Mucosa of stomach (tissue), 1 donor: ENCODE measurements at regions not wholly inside any gene's neighbourhood (a gene's known extent, or its start where the extent isn't known, plus 50 kb on each side); places are given as distances from the start of the nearest gene placed in this dataset.

ENCODE experiments used
- H3K27me3 ChIP-seq: one replicate; pipeline ENCODE4 v1.7.0; 2013; ENCODE audit warnings: mild to moderate bottlenecking, low read length; ENCODE audit not compliant: control insufficient read depth, insufficient read depth
- H3K36me3 ChIP-seq: one replicate; pipeline ENCODE4 v1.7.0; 2013; ENCODE audit warnings: low read length; ENCODE audit not compliant: control insufficient read depth, insufficient read depth
- H3K4me1 ChIP-seq: one replicate; pipeline ENCODE4 v1.7.0; 2013; ENCODE audit warnings: mild to moderate bottlenecking, low read length; ENCODE audit not compliant: control insufficient read depth, insufficient read depth
- H3K4me3 ChIP-seq: one replicate; pipeline ENCODE4 v1.7.0; 2013; ENCODE audit warnings: low read length
- H3K9ac ChIP-seq: one replicate; pipeline ENCODE4 v1.7.0; 2013; ENCODE audit warnings: mild to moderate bottlenecking, low read length, moderate library complexity
- H3K9me3 ChIP-seq: one replicate; pipeline ENCODE4 v1.7.0; 2013; ENCODE audit warnings: mild to moderate bottlenecking, low read length, moderate library complexity; ENCODE audit not compliant: control insufficient read depth
- donor health status: Pancreatic carcinoma.

- no peaks in the 10 kb centered on the region for H3K9me3 ChIP-seq
- H3K4me1 ChIP-seq: no peaks in the 10 kb centered on the region
- no peak overlapping the region for H3K9ac ChIP-seq
- no peaks in the 10 kb centered on the region for H3K36me3 ChIP-seq
- H3K27me3 ChIP-seq: no peaks in the 10 kb centered on the region
- no peak overlapping the region for H3K4me3 ChIP-seq
These were observed 394.9 kb downstream of the MAFB start for GRCh38 chr20:40294175-40294574.

DNA sequence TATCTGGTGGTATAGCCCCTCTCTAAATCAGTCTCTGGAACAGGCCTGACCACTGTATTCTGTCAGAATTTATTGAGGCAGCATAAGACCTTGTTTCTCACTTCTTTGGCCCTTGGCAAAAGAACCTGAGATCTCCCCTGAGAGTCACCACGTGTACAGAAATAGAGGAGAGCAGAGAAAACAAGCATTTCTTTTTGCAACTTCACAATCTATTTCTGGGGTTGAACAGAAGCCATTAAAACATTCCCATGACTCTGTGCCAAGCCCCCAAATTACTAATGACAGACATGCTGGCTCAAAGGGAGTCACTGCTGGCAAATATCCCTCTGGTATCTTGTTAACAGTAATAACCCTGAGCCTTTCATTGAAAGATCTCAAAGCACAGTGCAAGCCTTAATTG lies 395.3 kb downstream of the MAFB start:
- no peaks in the 10 kb centered on the region for H3K36me3 ChIP-seq
- H3K27me3 ChIP-seq: no peaks in the 10 kb centered on the region
- no peak overlapping the region for H3K4me3 ChIP-seq
- no peaks in the 10 kb centered on the region for H3K9me3 ChIP-seq
- H3K9ac ChIP-seq: no peak overlapping the region
- no peaks in the 10 kb centered on the region for H3K4me1 ChIP-seq

DNA sequence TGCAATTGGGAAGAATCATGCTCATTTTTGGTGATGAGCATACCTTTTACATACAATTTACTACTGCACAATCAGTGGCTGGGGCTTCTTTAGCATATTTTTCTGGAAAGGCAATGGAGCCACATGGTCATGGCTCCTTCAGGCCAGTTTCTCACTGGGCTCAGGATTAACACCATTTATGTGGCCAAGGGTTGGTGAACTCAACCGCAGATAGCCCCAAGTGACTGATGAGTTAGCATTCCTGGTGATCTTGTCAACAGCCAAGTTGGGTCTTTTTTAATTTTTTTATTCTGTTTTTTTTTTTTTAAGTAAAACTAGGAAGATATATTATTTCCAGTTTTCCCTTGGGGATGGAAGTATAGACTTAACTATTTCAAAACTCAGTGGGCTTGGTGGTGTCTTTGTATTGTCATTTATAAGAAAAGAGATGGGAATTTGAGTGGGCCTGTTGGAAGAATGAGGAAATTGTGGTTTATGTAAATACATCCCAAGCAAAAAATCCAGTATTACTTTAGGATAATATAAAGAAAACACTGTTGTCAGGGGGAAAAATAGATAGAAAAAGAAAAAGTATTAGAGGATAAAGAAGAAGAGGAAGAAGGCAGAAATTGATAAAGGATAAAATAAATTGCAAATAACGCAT lies 397.4 kb downstream of the MAFB start:
- Histone ChIP-seq H3K27me3 (no peaks in the 10 kb centered on the region), H3K9me3 (no peaks in the 10 kb centered on the region), H3K4me1 (no peaks in the 10 kb centered on the region), H3K4me3 (no peak overlapping the region), H3K9ac (no peak overlapping the region), H3K36me3 (no peaks in the 10 kb centered on the region)

GRCh38 chr20:40287683-40288082 lies 401.4 kb downstream of the MAFB start:
- no peaks in the 10 kb centered on the region for H3K9me3 ChIP-seq
- H3K36me3 ChIP-seq: no peaks in the 10 kb centered on the region
- H3K4me3 ChIP-seq: no peak overlapping the region
- no peaks in the 10 kb centered on the region for H3K27me3 ChIP-seq
- H3K4me1 ChIP-seq: no peaks in the 10 kb centered on the region
- H3K9ac ChIP-seq: no peak overlapping the region

- Histone ChIP-seq H3K9ac (no peak overlapping the region), H3K9me3 (no peaks in the 10 kb centered on the region), H3K36me3 (no peaks in the 10 kb centered on the region), H3K4me1 (no peaks in the 10 kb centered on the region), H3K4me3 (no peak overlapping the region), H3K27me3 (no peaks in the 10 kb centered on the region)
These were observed 402.0 kb downstream of the MAFB start for GRCh38 chr20:40286975-40287531.

GRCh38 chr20:40284611-40285010 lies 404.4 kb downstream of the MAFB start:
- Histone ChIP-seq H3K36me3 (no peaks in the 10 kb centered on the region), H3K9ac (no peak overlapping the region), H3K4me3 (no peak overlapping the region), H3K9me3 (no peaks in the 10 kb centered on the region), H3K4me1 (no peaks in the 10 kb centered on the region), H3K27me3 (no peaks in the 10 kb centered on the region)

DNA sequence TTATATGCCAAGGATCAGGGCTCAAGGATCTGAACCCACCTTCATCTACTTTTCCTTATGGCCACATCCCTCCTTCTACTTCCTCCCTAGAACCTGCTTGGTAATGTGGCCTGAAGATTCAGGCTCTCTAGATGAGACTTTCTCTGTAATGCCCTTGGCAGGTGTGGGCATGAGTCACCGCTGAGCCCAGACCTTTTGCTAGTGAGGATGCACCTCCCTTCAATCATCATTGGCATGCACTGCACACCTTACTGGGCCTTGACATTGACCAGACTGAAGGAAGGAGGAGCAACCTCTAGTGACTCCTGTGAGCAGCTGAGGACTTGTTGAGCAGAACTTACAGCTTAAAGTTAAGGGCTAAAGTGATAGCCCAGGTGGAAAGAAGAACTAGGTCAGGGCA lies 405.3 kb downstream of the MAFB start:
- Histone ChIP-seq H3K4me3 (no peak overlapping the region), H3K9ac (no peak overlapping the region), H3K9me3 (no peaks in the 10 kb centered on the region), H3K27me3 (no peaks in the 10 kb centered on the region), H3K36me3 (no peaks in the 10 kb centered on the region), H3K4me1 (no peaks in the 10 kb centered on the region)

GRCh38 chr20:40282941-40283340 lies 406.1 kb downstream of the MAFB start:
- H3K36me3 ChIP-seq: no peaks in the 10 kb centered on the region
- H3K9ac ChIP-seq: no peak overlapping the region
- H3K27me3 ChIP-seq: no peaks in the 10 kb centered on the region
- H3K9me3 ChIP-seq: no peaks in the 10 kb centered on the region
- no peaks in the 10 kb centered on the region for H3K4me1 ChIP-seq
- no peak overlapping the region for H3K4me3 ChIP-seq

GRCh38 chr20:40282541-40282940 lies 406.5 kb downstream of the MAFB start:
- H3K4me1 ChIP-seq: no peaks in the 10 kb centered on the region
- H3K27me3 ChIP-seq: no peaks in the 10 kb centered on the region
- no peak overlapping the region for H3K9ac ChIP-seq
- no peaks in the 10 kb centered on the region for H3K9me3 ChIP-seq
- no peak overlapping the region for H3K4me3 ChIP-seq
- no peaks in the 10 kb centered on the region for H3K36me3 ChIP-seq

DNA sequence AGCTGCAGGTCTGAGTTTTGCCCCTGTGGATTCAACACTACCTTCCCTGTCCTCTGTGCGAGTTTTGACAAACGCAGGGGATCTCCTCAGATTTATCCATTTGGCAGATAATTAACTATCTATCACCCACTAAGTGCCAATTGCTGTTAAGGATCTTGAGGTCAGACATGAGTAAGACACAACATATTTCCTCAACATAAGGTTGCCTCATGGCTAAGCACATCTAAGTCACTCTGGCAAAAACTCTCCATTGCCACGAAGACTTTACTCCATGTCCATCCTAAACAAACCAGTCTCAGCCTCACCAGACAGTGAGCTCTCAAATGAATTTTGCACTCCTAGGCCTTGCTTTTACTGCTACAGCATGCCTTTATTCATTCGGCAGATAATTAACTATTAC lies 408.4 kb downstream of the MAFB start:
- no peaks in the 10 kb centered on the region for H3K4me1 ChIP-seq
- H3K9me3 ChIP-seq: no peaks in the 10 kb centered on the region
- no peaks in the 10 kb centered on the region for H3K36me3 ChIP-seq
- no peaks in the 10 kb centered on the region for H3K27me3 ChIP-seq
- no peak overlapping the region for H3K4me3 ChIP-seq
- H3K9ac ChIP-seq: no peak overlapping the region

DNA sequence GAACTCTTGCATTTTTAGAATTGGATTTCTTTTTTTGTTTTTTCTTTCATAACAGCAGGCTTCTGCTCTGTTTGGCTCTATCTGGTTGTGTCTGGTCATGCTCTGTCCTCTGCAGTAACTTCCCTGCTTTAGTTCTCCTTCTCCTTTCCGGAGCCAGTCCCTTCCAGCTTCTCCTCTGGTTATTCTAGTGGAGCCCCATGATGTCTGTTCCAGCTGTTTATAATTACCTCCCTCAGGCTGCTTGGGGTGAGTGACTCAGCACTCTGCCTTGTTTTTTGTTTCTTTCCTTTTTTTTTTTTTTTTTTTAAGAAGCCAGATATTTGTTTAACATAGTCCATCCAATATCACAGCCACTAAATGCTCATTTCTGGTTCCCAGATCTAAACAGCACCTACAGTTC lies 409.6 kb downstream of the MAFB start:
- H3K9me3 ChIP-seq: no peaks in the 10 kb centered on the region
- H3K36me3 ChIP-seq: no peaks in the 10 kb centered on the region
- H3K9ac ChIP-seq: no peak overlapping the region
- no peaks in the 10 kb centered on the region for H3K27me3 ChIP-seq
- H3K4me1 ChIP-seq: no peaks in the 10 kb centered on the region
- H3K4me3 ChIP-seq: no peak overlapping the region

- no peaks in the 10 kb centered on the region for H3K36me3 ChIP-seq
- no peaks in the 10 kb centered on the region for H3K4me1 ChIP-seq
- no peaks in the 10 kb centered on the region for H3K9me3 ChIP-seq
- H3K27me3 ChIP-seq: no peaks in the 10 kb centered on the region
- no peak overlapping the region for H3K4me3 ChIP-seq
- no peak overlapping the region for H3K9ac ChIP-seq
These were observed 410.4 kb downstream of the MAFB start for GRCh38 chr20:40278673-40279072.

- H3K27me3 ChIP-seq: no peaks in the 10 kb centered on the region
- H3K9me3 ChIP-seq: no peaks in the 10 kb centered on the region
- H3K4me3 ChIP-seq: no peak overlapping the region
- no peaks in the 10 kb centered on the region for H3K4me1 ChIP-seq
- H3K36me3 ChIP-seq: no peaks in the 10 kb centered on the region
- no peak overlapping the region for H3K9ac ChIP-seq
These were observed 412.7 kb downstream of the MAFB start for GRCh38 chr20:40276301-40276700.
